ENCODE measurements at regions not wholly inside any gene's neighbourhood (a gene's known extent, or its start where the extent isn't known, plus 50 kb on each side); places are given as distances from the start of the nearest gene placed in this dataset.

GRCh38 chr11:82225502-82225901 lies 508.2 kb downstream of the FAM181B start:
- no peaks in the 10 kb centered on the region for H3K4me1 ChIP-seq (ENCODE audit: insufficient read depth, low read length)
- no peak overlapping the region for H3K4me2 ChIP-seq (ENCODE audit: insufficient read depth, insufficient read length, low read length)
- no peak for TF ChIP-seq CTCF (conservative IDR thresholded peaks at IDR 0.05)
- H4K5ac ChIP-seq (ENCODE audit: insufficient read length, low read depth, low read length), result no peak overlapping the region
- peaks cover 0 to 9% (median 0%) of the 10 kb centered on the region in 3 experiments; a peak in 1 of 7 replicates for H3K36me3 Mint-ChIP-seq (ENCODE audit: insufficient read depth in 1 of 3, low read depth in 3 of 3)
- no peak overlapping the region for H2BK120ac ChIP-seq (ENCODE audit: low read depth, low read length, poor library complexity, severe bottlenecking)
- H3K79me2 ChIP-seq (ENCODE audit: insufficient read depth, low read length), result no peaks in the 10 kb centered on the region
- no peak overlapping the region for H2BK20ac ChIP-seq (ENCODE audit: low read depth, low read length, poor library complexity, severe bottlenecking)
- H4K20me1 ChIP-seq (ENCODE audit: control insufficient read depth, insufficient read depth, insufficient read length), result no peaks in the 10 kb centered on the region
- no peak overlapping the region for H3K9ac ChIP-seq (ENCODE audit: extremely low read depth, insufficient read length, low read length)
- no peak overlapping the region for H3K23ac ChIP-seq (ENCODE audit: insufficient read length, low read depth, low read length)
- no peaks in the 10 kb centered on the region for H3K27me3 Mint-ChIP-seq (ENCODE audit: low read depth)
- no peak overlapping the region for H4K8ac ChIP-seq (replicated peaks; ENCODE audit: insufficient read length, low read depth, low read length)
- no peak overlapping the region for H3K4me3 Mint-ChIP-seq
- DNase-seq, result no peak
- H2BK5ac ChIP-seq (ENCODE audit: insufficient read length, low read length), result no peak overlapping the region
- H2BK15ac ChIP-seq (ENCODE audit: low read depth, low read length), result no peak overlapping the region
- H2AK5ac ChIP-seq (ENCODE audit: insufficient read length, low read length), result no peak overlapping the region
- H3K18ac ChIP-seq (ENCODE audit: insufficient read length, low read depth, low read length), result no peak overlapping the region
- H3K56ac ChIP-seq (ENCODE audit: insufficient read length, low read depth, low read length), result no peak overlapping the region
- H3K27ac ChIP-seq (ENCODE audit: insufficient read length, low read depth, low read length), result no peak overlapping the region
- H3K4ac ChIP-seq (ENCODE audit: low read depth, low read length), result no peak overlapping the region
- no peaks in the 10 kb centered on the region for H3K4me1 Mint-ChIP-seq
- H4K91ac ChIP-seq (ENCODE audit: insufficient read length, low read depth, low read length), result no peak overlapping the region
- no peak overlapping the region for H2BK12ac ChIP-seq (ENCODE audit: insufficient read length, low read depth, low read length)
- H3T11ph ChIP-seq (ENCODE audit: low read length), result no peak overlapping the region
- H3K27me3 ChIP-seq (ENCODE audit: insufficient read depth, low read length), result no peaks in the 10 kb centered on the region
- peaks cover 2 to 7% of the 10 kb centered on the region in 2 experiments; a peak in 3 of 5 replicates for H3K9me3 Mint-ChIP-seq
- H3K27ac Mint-ChIP-seq, result no peak overlapping the region
- WGBS (ENCODE audit: extremely low coverage, insufficient read length, low lambda C conversion rate), result no CpG with 5 or more reads among the region's 2 CpGs
- H3K23me2 ChIP-seq (ENCODE audit: insufficient read length, low read depth, low read length, poor library complexity, severe bottlenecking), result no peaks in the 10 kb centered on the region
- no peaks in the 10 kb centered on the region for H3K9me3 ChIP-seq (ENCODE audit: control insufficient read depth, low read depth, low read length)
- no peak overlapping the region for H3K14ac ChIP-seq (ENCODE audit: insufficient read depth, low read length)
- H2AFZ ChIP-seq (ENCODE audit: low read length), result no peak overlapping the region
- no peaks in the 10 kb centered on the region for H3K79me1 ChIP-seq (ENCODE audit: insufficient read depth, low read depth, low read length, poor library complexity, severe bottlenecking)

All from H9 (cell line).